ENCODE measurements at regions not wholly inside any gene's neighbourhood (a gene's known extent, or its start where the extent isn't known, plus 50 kb on each side); places are given as distances from the start of the nearest gene placed in this dataset.

- TF ChIP-seq NFIC (IDR thresholded peaks at IDR 0.05; ENCODE audit: low read length) (no peak), ATF3 (CRISPR knock-in tag; IDR thresholded peaks at IDR 0.05) (no peak), ZSCAN30 (CRISPR knock-in tag; IDR thresholded peaks at IDR 0.05) (no peak), ZNF44 (CRISPR knock-in tag; IDR thresholded peaks at IDR 0.05) (no peak), E2F1 (CRISPR knock-in tag; IDR thresholded peaks at IDR 0.05) (no peak), CTCF (CRISPR knock-in tag; IDR thresholded peaks at IDR 0.05) (no peak), ARID3A (IDR thresholded peaks at IDR 0.05; ENCODE audit: low read depth, low read length) (no peak), NFE2L2 (IDR thresholded peaks at IDR 0.05; ENCODE audit: low read length) (no peak), MAFK (conservative IDR thresholded peaks at IDR 0.05 in 1 of 2, IDR thresholded peaks at IDR 0.05 in 1 of 2; ENCODE audit: low read length in 2 of 2) (no peak), PHB2 (IDR thresholded peaks at IDR 0.05; ENCODE audit: partially characterized antibody) (no peak), FOXK2 (IDR thresholded peaks at IDR 0.05) (no peak), ZBTB49 (CRISPR knock-in tag; IDR thresholded peaks at IDR 0.05; ENCODE audit: borderline replicate concordance) (no peak), POLR2A (IDR thresholded peaks at IDR 0.05; ENCODE audit: insufficient read depth in 1 of 2, low read depth in 2 of 2, low read length in 2 of 2) (no peak)
Measured at GRCh38 chrX:139026811-139027210, 315.3 kb upstream of the FGF13 start.

Measured in HepG2 (cell line).